Colonic mucosa (tissue), 4 donors: ENCODE measurements at regions not wholly inside any gene's neighbourhood (a gene's known extent, or its start where the extent isn't known, plus 50 kb on each side); places are given as distances from the start of the nearest gene placed in this dataset.

Experiments used
- DNase-seq: peaks from one replicate; pipeline ENCODE4 v3.0.0-alpha.2; 2020
- H3K27ac ChIP-seq: fragments of 200-600 bp; one replicate; pipeline ENCODE4 v1.8.0; 2021
- H3K27me3 ChIP-seq: fragments of 200-600 bp; one replicate; pipeline ENCODE4 v1.8.0; 2021
- H3K36me3 ChIP-seq: fragments of 200-600 bp; one replicate; pipeline ENCODE4 v1.8.0; 2021
- H3K4me1 ChIP-seq: fragments of 200-600 bp; one replicate; pipeline ENCODE4 v1.8.0; 2021; ENCODE audit warnings: mild to moderate bottlenecking
- H3K4me3 ChIP-seq: fragments of 200-600 bp; one replicate; pipeline ENCODE4 v1.8.0; 2021
- H3K9ac ChIP-seq, 2 donors: one replicate each; pipeline ENCODE4 v1.7.0; 2013; ENCODE audit warnings: control low read depth in 2 of 2, low read depth in 2 of 2, low read length in 2 of 2
- H3K9me3 ChIP-seq: fragments of 200-600 bp; one replicate; pipeline ENCODE4 v1.8.0; 2021
- intact Hi-C: fragments of 100-400 bp; cut with DNase I; formaldehyde crosslinking; loops from one replicate; pipeline ENCODE4 v1.14.1; 2022
- TF ChIP-seq, protein P1 (sequence below): fragments of 200-600 bp; IDR thresholded peaks from one replicate; pipeline ENCODE4 v1.8.0; 2022; ENCODE audit warnings: antibody characterized with exemption, mild to moderate bottlenecking
- donor health status: healthy.
- donor health status: DM: no; HTN: no; CAD: no.
- donor health status: DM: no; HTN: no; CAD: no.

DNA sequence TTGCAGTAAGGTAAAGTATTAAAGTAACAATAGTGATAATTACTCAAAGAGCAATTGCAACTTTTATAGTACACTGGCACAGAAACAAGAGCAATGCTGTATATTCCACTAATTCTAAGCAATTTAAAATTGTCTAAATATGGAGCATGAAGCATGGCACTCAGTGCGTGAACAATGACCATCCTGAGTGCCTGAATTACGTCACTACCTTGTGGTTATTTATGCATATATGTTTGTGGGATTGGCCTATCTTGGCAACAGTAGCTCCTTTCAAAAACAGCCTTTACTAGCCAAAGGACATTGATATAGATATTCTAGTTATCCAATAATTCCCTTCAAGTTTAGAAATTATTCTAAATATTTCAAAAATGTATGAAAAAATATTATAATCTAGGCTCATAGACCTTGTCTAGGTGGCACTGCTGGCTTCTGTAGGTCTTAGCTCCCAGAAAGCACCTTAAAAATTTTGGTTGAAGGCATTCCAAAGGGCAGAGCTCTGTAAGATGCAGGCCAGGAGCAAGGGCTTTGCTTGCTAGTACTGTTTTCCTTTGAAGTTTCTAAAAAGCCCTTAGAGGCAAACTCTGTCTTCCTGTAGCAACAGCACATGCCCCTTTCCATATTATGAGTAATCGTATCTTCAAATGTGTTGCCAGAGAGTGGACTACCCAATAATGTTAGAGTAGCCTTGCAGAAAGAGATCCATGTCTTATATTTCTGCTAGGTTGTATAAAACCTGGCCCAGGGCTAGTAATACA is 719.3 kb downstream of the NR2F1-AS1 start:
- Histone ChIP-seq H3K9me3 (no peaks in the 10 kb centered on the region), H3K4me1 (no peaks in the 10 kb centered on the region), H3K27me3 (no peaks in the 10 kb centered on the region), H3K36me3 (no peaks in the 10 kb centered on the region), H3K9ac (no peak overlapping the region), H3K4me3 (no peak overlapping the region), H3K27ac (no peak overlapping the region)
- intact Hi-C loops, result no loop called here
- TF ChIP-seq, protein P1, sequence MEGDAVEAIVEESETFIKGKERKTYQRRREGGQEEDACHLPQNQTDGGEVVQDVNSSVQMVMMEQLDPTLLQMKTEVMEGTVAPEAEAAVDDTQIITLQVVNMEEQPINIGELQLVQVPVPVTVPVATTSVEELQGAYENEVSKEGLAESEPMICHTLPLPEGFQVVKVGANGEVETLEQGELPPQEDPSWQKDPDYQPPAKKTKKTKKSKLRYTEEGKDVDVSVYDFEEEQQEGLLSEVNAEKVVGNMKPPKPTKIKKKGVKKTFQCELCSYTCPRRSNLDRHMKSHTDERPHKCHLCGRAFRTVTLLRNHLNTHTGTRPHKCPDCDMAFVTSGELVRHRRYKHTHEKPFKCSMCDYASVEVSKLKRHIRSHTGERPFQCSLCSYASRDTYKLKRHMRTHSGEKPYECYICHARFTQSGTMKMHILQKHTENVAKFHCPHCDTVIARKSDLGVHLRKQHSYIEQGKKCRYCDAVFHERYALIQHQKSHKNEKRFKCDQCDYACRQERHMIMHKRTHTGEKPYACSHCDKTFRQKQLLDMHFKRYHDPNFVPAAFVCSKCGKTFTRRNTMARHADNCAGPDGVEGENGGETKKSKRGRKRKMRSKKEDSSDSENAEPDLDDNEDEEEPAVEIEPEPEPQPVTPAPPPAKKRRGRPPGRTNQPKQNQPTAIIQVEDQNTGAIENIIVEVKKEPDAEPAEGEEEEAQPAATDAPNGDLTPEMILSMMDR, result no peak
- no peak for DNase-seq

DNA sequence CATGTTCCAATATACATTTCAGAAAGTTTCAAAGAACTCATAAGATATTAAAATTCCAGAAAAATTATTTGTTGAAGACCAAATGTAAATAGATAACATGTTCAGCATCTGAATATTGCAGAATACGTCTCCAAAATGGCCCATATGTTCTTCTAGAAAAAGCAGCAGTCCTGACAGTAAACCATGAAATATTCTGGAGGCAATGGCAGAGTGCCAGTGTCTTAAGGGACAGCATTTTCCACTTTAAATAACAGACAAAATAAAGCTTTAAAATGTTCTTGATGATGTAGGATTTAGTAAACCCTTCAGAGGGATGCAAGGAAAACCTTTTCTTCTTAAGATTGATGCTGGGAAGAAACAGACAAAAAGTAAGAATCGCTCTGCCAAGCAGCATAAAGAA is 721.0 kb downstream of the NR2F1-AS1 start:
- TF ChIP-seq, protein P1, result no peak
- Histone ChIP-seq H3K27me3 (no peaks in the 10 kb centered on the region), H3K27ac (no peak overlapping the region), H3K9ac (no peak overlapping the region), H3K4me3 (no peak overlapping the region), H3K9me3 (no peaks in the 10 kb centered on the region), H3K4me1 (no peaks in the 10 kb centered on the region), H3K36me3 (no peaks in the 10 kb centered on the region)
- intact Hi-C loops, result no loop called here
- no peak for DNase-seq

DNA sequence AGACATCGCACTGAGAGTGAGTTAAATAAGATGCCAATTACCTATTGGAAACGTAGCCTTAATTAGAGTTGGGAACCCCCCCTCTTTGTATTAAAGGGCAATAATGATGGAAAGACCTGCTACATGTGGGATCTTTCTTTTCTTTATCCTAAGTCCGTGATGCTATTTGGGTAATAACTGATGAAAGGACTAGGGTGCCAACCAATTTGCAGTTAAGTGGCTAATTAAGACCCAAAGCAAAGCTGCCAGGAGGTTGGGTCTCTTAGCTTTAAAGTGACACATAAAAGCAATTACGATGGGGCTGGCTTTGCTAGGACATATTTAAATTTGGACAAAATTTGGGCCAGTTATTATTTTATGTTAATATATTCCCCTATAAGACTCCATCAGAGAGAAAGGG is 728.8 kb downstream of the NR2F1-AS1 start:
- intact Hi-C loops, result no loop called here

DNA sequence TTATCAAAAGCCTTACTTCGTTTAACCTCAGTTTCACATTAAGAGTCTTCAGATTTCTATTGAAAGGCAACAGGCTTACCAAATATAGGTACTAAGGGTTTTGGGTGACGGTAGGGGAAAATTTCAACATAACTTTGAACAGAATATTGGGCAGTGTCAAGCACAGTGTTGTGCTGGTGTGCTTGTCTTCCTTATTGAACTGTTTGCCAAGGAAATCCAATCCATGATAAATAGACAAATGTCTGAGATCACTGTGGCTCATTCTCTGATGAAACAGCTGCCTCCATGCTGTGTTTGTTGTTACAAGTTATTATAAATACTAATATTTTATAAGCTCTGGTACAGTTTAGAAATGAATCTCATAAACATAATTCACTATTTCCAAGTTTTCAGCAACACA is 730.1 kb downstream of the NR2F1-AS1 start:
- intact Hi-C loops, result no loop called here
- Histone ChIP-seq H3K27ac (no peak overlapping the region), H3K9me3 (no peaks in the 10 kb centered on the region), H3K4me3 (no peak overlapping the region), H3K9ac (no peak overlapping the region), H3K27me3 (no peaks in the 10 kb centered on the region), H3K4me1 (no peaks in the 10 kb centered on the region), H3K36me3 (no peaks in the 10 kb centered on the region)
- TF ChIP-seq, protein P1, result no peak
- DNase-seq, result no peak

More for the DNA sequence above, 728.8 kb downstream of the NR2F1-AS1 start:
- Histone ChIP-seq H3K9ac (no peak overlapping the region), H3K27ac (no peak overlapping the region), H3K27me3 (no peaks in the 10 kb centered on the region), H3K36me3 (no peaks in the 10 kb centered on the region), H3K4me1 (no peaks in the 10 kb centered on the region), H3K9me3 (no peaks in the 10 kb centered on the region), H3K4me3 (no peak overlapping the region)
- TF ChIP-seq, protein P1, result no peak
- no peak for DNase-seq

DNA sequence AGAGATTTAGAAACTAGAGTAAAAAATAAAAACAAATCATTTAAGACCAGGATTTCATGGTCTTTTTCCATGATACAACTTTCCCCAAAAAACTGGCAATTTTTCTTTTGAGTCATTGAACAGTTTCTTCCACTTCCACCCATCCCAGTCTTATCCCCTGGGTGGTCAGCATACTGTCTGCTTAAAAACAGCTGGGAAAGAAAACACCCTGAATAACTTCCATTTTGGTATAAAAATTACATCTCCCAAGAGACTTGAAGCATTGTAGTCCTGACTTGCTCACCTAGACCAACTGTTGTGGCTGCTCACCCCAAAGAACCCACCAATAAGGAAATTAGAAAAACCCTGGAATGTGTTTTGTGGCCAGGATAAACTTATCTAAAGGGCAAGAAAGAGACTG is 731.3 kb downstream of the NR2F1-AS1 start:
- TF ChIP-seq, protein P1, result no peak
- no peak overlapping the region for H3K4me3 ChIP-seq
- no peak overlapping the region for H3K27ac ChIP-seq
- H3K9ac ChIP-seq, result no peak overlapping the region
- no peak for DNase-seq
- H3K9me3 ChIP-seq, result no peaks in the 10 kb centered on the region
- intact Hi-C loops, result no loop called here
- H3K36me3 ChIP-seq, result no peaks in the 10 kb centered on the region
- no peaks in the 10 kb centered on the region for H3K4me1 ChIP-seq
- no peaks in the 10 kb centered on the region for H3K27me3 ChIP-seq
